Kidney glomerular epithelial cell (primary cell): ENCODE measurements at regions not wholly inside any gene's neighbourhood (a gene's known extent, or its start where the extent isn't known, plus 50 kb on each side); places are given as distances from the start of the nearest gene placed in this dataset.
"Not testable (repeated sequence)": the region's sequence is repeated elsewhere in the genome, so short reads cannot be mapped to it uniquely, and the experiment has no call there.

Source experiments
- DNase-seq: peaks from one replicate; lab custom pipeline; 2025; lab: John Stamatoyannopoulos, UW

DNA sequence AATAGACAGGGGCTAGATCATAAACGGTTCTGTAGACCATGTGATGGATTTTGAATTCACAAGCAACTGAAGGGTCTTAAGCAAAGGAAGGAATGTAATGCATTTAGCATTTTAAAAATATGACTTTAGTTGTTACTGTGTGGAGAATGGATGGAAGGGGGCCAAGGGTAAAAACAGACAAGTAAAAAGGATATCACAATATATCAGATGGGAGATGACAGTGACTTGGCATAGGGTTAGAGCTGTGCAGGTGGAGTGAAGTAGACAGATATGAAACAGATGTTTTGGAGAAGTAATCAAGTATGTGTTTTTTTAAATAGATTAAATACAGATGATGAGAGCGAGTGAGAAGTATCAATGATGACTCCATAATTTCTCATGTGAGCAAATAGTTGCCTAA is 1116.0 kb upstream of the TENM3 start:
- no peak for DNase-seq

DNA sequence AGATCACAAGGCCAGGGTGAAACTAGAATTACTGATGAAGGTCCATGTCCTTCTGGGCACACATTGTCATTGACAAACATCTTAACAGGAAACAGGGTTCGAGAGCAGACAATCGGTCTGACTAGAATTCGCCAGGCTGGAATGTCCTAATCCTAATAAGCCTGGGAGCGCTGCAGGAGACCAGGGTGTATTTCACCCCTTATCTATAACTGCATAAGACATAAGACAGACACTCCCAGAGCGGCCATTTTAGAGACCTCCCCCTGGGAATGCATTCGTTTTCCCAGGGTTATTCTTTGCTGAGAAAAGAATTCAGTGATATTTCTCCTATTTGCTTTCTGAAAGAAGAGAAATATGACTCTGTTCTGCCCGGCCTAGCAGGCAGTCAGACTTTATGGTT is 1112.9 kb upstream of the TENM3 start:
- not testable (repeated sequence) for DNase-seq

DNA sequence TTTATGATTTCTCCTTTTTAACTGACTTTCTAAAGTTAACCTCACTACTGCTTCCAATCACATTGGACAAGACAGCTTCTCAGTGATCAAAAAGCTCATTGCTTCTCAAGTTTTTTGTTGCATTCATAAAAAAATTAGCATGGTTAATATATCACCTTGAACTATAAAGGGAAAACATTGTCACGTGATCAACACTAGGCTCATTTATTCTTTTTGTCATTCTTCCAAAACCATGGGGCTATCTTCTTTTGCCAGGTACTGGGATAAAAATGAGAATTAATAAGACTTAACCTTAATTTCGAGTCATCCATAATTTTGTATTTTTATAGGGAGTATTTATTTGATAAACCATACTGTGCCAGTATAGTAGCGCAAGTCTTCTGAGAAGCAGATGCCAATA is 1105.9 kb upstream of the TENM3 start:
- no peak for DNase-seq

DNA sequence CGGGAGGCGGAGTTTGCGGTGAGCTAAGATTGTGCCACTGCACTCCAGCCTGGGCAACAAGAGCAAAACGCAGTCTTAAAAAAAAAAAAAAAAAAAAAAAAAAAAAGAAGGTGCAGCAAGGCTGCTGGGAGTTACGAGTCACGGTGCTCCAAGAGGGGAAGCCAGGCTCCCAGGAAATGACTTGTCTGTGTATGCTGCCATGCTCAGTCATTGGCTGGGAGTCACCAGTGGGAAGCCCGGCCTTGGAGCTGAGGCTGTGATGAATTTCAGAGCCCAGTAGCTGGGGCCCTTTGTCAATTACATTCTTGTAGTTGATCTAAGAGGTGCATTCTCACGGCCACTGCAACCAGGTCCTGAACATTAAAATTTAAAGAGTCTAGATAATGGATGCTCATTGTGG is 1105.1 kb upstream of the TENM3 start:
- DNase-seq, result no peak

DNA sequence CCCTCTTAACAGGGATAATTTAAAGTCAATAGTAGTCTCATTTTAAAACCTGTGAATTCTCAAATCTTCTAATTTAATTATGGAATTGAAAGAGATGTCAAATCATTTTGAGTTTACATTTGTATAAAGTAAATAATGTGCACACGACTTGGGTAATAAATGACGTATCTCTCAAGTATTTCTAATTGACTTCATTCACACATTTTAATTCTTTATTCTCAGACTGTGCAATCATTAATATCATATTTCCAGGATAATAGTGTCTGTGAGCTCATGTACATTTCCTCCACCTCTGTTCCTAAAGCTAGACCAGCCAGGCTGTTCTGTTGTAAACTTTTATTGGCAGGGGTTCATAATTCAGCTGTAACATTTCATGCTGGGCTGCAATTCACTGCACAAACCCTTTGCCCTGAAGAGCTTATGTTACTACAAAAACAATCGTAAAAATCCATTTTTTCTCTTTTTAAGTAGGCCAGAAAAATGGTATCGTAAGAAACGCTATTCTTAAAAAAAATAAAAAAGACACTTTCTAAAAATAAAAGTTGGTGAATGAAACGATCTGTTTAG is 1103.1 kb upstream of the TENM3 start:
- no peak for DNase-seq

DNA sequence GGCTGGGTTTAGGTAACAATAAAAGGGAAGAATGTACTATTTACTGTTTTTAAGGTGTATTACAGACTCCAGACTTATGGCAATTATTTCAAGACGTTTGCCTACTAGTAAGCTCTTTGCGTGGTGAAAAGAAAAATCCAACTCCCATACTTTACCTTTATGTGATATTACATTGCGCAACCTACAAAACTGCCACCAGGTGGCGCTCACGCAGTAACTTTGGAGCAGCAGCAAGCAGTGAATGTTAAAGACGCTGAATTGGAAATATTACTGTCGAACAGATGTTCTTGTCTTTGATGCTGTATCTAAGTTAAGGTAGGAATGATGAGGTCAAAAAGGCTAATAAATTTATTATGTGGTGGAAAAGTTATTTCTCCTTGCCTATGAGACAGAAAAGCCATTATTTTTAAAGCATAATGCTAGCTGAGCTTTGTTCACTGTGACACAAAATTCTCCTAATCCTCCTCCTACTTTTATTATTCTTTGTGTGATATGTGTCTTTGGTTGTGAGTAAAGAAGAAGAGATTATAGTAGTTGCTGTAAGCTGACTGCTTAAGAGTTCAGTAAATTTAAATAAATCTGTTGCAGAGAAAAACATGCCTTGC is 1099.8 kb upstream of the TENM3 start:
- DNase-seq, result peak; percentile 30

DNA sequence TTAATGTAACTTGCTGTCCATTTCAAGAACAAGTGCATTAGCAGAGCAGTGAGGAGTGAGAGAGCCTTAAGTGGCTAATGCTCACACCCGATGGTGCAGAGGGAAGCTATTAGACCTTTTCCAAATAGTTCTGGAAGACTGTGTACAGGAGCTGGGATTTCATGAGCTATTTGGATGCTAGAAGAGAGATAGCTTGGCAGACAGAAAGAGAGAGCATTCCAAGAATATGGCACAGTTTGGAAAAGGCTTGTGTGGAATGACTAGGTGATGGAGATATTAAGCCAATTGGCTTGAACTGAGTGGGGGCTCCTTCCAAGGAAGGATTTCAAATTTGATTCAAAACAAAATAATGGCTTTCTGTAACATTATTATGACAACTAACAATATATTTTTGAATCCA is 1097.2 kb upstream of the TENM3 start:
- no peak for DNase-seq

DNA sequence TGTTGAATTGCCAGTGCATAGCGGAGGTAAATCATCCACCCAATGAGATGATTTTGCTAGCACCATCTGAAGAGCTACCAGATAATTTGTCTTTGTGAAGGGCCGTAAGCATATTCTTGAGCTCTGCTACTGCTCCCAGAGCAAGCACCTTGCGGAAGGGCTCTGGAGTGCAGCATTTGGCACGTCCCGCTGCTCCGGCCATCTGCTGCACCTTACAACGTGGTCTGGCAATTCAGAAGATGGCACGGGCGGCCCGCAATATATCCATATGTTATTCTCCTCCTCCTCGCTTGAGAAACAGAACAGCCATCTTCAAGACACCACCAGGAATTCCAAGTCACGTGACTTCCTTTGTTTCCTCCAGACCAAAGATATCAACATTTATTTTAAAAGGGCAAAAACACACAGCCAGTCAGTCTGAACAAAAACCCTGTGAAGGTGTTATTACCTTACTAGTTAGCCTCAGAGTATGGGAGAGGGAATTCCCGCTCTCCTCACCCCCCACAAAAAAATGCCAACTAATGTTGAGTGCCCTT is 1095.7 kb upstream of the TENM3 start:
- no peak for DNase-seq

DNA sequence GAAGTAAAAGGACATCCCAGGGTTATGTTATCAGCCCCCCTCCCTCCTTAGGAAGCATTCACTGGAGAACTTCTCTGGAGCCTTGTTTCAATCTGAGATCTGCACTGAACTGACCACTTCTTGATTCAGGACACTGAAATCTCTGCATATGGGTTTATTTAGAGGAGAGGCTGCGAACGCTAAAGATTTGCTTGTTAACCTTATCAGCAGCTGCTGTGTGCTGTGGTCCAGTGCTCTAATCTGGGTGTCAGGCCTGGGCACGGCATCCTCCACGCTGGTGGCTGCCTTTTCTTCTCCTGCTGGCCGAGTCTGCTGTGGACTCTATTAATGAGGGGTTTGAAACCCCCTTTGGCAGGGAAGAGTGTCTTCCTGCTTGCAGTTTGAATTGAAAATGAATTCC is 1094.7 kb upstream of the TENM3 start:
- no peak for DNase-seq

DNA sequence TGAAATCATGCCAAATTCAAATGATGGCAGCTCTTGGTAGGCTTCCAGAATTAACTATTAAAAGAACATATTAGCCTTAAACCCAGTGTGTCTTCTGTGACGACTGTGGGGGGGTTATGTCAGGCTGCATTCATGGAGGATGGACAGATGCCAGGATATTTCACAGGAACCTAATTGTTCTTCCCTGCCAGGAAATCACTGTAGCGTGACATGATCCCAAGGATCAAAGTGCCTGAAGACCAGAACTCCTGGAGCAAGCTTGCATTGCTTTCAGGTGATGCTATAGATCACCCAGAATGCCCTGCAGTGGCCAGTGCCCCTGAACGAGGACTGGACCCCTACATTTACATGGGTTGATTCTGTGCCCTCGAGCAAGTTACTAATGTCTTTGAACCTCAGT is 1093.0 kb upstream of the TENM3 start:
- peak; percentile 67 for DNase-seq

DNA sequence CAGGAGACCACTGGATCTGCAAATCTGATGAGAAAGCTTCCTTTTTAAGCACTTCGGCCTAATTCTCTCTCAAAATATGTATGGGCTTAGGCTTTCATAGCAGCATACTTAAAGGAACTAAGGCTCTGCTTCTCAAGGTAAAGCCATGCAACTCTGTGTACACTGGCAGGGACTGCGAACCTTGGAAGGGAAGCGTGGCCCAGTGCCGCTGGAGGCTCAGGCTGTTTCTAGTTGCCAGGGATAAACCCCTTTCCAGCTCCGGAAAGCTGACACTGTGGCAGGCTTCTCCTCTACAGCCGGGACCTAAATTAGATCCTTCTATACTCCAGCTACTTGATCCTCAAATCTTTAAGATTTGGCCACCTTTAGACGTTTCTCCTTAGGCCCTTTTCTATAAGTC is 1091.3 kb upstream of the TENM3 start:
- DNase-seq, result no peak

DNA sequence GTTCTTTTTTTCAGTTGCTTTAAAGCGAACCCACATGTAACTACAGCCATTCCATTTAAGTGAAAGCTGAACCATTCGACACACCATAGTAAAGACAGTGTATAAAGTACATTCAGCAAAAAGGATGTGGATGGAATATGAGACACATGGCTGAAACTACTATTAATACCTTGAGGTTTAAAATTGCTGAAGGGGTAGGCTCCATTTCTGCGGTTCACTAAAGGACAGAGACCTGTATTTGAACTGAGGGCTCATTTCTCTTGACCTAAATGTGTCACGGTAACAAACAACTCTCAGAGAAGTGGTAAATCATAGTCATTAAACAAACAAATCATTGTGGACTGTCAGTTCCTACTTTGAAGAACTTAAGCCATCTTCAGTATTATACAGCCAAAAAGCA is 1085.6 kb upstream of the TENM3 start:
- DNase-seq, result no peak

DNA sequence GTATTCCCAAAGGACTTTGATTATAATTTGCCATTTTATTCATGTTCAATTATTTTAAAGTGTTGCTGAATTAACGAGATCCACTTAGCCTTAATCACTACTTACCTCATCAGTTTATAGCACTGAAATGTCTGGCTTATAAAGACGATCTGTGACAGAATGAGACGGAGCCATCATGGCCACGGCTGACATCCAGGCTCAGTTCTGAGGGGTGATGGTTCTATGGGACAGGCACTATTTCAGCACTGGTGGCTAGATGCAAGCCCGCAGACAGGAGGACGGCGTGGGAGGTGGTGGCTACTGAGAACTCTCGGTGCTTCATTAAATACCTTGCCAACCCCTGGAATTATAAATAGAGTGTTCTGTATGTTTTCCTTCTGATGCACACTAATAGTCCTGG is 1084.2 kb upstream of the TENM3 start:
- DNase-seq, result no peak

DNA sequence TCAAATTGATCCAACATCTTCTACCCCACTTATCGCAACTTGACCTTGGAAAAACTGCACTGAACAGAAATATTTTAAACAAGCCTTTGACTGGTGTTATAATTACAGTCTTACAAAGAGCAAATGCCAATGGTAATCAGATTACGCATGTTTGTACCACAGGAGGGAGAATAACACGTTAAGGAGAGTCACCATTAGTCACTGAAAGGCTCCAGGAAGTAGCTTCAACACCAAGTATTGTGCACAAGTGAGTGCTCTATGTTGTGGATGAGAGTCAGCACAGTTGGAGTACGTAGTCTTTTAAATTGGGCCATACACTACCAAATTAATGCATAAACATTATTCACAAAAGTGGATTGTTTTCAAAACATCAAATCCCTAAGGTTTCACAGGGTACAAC is 1081.5 kb upstream of the TENM3 start:
- DNase-seq, result no peak

DNA sequence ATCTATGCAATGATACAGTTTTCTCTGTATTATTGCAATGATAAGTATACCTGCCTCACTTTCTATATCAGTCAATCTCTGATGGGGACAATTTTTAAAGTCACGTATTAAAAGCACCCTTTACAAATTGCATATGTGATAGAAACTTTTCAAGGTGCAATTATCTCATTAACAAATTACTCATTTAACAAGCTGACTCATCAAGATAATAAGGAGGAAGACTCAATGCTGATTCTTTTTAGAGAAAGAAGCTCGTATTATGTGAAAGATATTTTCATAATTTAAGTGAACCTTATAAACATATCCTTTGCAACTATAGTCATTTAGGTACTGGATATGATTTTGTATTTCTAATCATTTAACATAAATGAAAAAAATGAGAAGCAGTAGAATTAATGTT is 1080.9 kb upstream of the TENM3 start:
- no peak for DNase-seq

DNA sequence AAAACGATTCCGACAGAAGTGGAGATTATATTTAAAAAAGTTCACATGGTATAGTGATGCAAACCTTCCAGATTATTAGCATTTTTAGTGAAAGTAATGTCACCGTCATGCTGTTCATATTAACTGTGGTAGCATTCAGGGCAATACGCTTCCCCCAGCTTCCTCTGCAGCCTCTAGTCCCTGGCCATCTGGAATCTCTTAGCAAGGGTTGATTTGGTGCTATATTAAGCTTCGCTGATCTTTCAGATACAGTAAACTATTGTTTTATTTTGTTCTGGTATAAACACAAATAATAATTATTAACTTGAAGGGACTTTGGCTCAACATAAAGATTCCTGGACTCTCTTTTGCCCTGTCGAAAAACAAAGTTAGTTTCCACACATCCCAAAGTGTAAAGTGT is 1080.5 kb upstream of the TENM3 start:
- no peak for DNase-seq

DNA sequence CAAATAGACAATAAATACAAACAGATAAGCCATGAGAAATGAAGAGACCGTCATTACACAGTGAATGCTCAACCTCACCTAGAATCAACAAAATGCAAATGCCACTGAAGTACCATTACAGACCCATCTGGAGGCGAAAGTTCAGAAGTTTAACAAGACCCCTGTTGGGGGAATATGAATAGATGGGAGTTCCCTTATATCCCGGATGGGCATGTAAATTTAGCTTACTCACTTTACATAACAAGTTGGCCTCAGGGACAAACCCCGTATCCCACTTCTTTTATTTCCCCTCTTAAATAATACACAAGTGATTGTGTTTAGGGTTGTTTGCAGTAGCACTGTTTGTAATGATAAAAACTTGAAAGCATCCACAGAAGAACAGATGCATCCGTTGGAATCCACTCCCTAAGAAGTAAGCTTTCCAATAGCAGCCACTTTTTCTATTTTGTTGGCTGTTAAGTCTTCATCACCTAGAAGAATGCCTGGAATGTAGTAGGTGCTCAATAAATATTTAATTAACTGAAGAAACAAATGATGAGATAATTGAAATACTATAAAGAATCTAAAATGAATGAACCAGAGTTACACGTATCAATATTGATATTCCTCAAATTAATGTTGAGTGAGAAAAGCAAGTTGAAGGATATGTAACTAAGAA is 1076.3 kb upstream of the TENM3 start:
- no peak for DNase-seq

DNA sequence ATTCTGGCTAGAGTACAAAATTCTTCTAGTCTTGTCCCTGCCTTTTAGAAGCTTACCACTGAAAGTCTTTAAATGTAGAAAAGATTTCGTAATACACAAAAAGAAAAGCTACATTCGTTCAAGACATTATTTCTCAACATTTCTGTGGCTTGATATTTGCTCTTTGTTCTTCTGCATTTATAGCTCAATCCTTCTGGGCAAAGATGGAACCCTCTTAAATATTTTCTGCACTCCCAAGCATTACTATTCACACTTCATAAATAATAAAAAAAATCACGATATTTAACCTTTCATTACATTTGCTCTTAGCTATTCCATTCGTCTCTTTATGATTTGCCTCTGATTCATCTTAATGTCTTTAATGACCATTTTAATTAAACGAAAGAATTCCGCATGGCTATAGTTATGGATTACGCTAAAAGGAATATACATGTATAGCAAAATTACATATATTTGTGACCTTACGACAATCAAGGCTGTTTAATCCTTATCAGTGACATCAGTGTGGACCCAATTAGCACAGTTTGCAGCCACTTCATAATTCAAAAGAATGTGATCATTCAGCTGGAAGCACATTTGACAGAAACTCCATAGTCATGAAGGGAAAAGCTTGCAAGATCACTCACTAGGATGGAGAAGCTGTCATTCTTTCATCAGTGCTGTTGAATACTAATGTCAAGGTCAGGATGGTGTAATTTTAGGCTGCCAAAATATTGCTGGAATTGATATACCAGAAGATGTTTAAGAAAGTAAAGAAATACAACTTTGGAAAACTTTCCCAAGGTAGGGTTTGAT is 1075.0 kb upstream of the TENM3 start:
- DNase-seq, result no peak

DNA sequence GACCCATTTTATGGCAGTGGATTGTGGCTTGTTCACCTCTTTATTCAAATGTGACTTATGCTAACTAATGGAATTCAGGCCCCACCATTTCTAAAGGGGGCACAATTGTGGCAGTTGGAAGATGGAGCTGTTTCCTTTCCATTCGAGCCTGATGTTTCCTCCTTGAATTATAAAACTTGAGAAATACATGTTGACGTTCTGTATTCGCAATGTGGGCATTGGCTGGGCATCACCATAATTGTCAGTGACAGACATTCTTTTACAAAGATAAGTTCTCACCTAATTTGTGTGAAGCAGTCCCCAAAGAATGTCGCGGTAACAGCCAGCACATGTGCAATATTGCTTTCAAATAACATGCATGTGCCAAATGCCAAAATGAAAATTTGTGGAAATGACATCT is 1070.2 kb upstream of the TENM3 start:
- DNase-seq, result no peak

DNA sequence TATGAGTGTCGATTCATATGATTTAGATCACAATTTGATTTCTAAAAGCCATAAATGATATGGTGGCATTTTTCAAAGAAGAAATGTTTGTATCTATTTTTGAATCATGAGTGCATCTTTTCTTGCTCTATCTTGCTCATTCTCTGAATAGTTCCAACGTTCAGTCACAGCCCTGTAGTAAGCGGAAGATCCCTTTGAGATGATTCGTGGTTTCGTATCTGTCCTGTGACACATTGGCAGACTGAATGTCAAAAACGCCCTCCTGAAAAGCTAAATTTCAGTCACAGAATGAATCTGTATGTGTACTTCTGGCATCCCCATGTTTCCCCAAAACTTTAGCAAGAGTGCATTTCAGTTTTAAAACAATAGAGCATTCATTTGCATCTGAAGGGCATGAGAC is 1066.9 kb upstream of the TENM3 start:
- no peak for DNase-seq

DNA sequence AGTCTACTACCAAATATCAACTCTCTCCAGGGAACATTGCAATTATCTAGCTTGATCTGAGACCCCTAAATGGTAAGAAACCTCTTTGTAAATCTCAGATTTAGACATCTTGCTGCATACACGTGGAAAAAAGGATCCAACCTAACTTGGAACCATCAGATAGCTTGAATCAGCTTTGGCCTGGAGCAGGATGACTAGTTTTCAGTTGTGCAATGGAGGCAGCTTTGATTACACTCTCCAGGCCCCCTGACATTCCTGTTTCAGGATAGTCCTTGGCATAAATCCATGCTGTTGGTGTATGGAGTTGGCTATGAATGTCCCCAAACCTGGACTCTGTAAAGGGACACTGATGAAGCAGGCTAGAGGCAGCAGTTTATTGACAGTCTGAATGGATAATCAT is 1061.9 kb upstream of the TENM3 start:
- DNase-seq, result no peak

DNA sequence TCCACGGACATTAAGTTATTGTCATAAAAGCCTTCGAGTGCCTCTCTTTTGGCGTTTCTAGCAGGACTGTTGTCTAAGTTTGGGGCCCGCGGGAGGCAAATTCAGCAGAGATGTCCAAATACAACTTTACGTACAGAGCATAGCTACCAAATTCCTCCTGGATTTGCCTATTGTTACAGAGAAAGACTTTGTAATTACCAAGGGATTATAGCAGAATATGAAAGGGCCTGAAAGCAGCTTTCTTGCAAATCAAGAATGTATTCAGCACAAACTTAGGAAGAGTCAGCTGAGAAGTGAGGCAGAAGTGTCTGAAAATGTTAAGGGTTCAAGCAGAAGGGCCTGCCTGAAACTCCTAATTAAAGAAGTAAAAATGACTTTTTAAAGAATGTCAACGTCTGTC is 1053.5 kb upstream of the TENM3 start:
- DNase-seq, result no peak
